ENCODE measurements at regions not wholly inside any gene's neighbourhood (a gene's known extent, or its start where the extent isn't known, plus 50 kb on each side); places are given as distances from the start of the nearest gene placed in this dataset.

DNA sequence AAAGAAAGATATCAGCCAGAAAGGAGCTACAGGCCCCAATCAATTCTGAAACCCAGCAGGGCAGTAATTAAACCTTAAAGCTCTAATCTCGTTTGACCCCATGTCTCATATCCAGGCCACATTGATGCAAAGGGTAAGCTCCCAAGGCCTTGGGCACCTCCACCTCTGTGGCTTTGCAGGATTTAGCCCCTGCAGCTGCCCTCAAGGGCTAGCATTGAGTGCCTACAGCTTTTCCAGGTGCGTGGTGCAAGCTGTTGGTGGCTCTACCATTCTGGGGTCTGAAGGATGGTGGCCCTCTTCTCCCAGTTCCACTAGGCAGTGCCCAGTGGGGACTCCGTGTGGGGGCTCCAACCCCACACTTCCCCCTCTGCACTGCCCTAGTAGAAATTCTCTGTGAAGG, 429.9 kb downstream of the NPHP4 start:
- Histone ChIP-seq H3K4me1 (ENCODE audit: control insufficient read depth, insufficient read depth, low read length, poor library complexity, severe bottlenecking) (no peaks in the 10 kb centered on the region), H3K27ac (ENCODE audit: low read depth, low read length, severe bottlenecking) (no peak overlapping the region), H3K9me3 (ENCODE audit: control insufficient read depth, low read length) (no peaks in the 10 kb centered on the region), H3K36me3 (ENCODE audit: control insufficient read depth, insufficient read depth, low read length) (no peaks in the 10 kb centered on the region), H3K4me3 (ENCODE audit: extremely low read depth, insufficient read depth, low read length, poor library complexity, severe bottlenecking) (no peak overlapping the region)
- WGBS, 2 experiments (ENCODE audit: insufficient coverage in 2 of 2), result 80 to 81% methylated on average over 2 to 3 of the region's 3 CpGs

DNA sequence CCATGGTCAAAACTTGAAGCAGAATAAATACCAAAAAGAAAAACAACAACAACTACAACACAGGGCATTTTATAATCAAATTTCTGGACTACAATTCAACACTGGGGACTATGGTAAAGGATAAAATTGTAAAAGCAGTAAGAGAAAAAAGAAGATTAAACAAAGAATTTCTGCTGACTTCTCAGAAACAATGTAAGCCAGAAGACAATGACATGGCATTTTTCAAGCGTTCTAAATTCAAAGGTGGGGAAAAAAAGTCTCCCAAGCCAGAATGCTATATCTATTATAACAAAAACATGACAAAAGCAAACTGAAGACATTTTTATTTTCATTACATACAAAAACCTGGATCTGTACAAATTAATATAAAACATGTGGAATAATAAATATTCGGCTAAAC, 433.1 kb downstream of the NPHP4 start:
- H3K4me1 ChIP-seq (ENCODE audit: control insufficient read depth, insufficient read depth, low read length, poor library complexity, severe bottlenecking), result no peaks in the 10 kb centered on the region
- no peak overlapping the region for H3K4me3 ChIP-seq (ENCODE audit: extremely low read depth, insufficient read depth, low read length, poor library complexity, severe bottlenecking)
- H3K9me3 ChIP-seq (ENCODE audit: control insufficient read depth, low read length), result no peaks in the 10 kb centered on the region
- no peak overlapping the region for H3K27ac ChIP-seq (ENCODE audit: low read depth, low read length, severe bottlenecking)
- H3K36me3 ChIP-seq (ENCODE audit: control insufficient read depth, insufficient read depth, low read length), result no peaks in the 10 kb centered on the region
- WGBS, 2 experiments (ENCODE audit: insufficient coverage in 2 of 2), result no CpG with 5 or more reads among the region's 2 CpGs

DNA sequence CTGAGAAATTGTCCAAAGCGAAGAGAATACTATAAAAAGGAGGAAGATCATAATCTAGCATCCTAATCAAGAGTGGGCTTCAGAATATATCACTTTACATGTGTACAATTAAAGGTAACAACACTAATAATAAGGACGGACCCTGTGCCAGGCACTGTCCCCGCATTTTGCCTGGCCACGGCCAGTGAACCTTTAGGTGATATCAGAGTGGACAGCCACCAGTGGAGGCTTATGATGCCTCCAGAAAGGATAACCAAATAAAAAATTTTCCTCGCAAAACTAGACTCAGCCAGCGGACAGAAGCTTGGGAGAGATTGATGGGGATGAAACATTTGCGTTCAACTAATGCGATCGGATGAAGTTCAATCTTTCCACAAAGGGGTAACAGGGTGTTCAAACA, 436.4 kb downstream of the NPHP4 start:
- no peak overlapping the region for H3K27ac ChIP-seq (ENCODE audit: low read depth, low read length, severe bottlenecking)
- no peaks in the 10 kb centered on the region for H3K9me3 ChIP-seq (ENCODE audit: control insufficient read depth, low read length)
- no peak overlapping the region for H3K4me3 ChIP-seq (ENCODE audit: extremely low read depth, insufficient read depth, low read length, poor library complexity, severe bottlenecking)
- 84 to 92% methylated on average over 7 to 8 of the region's 9 CpGs for WGBS, 2 experiments (ENCODE audit: insufficient coverage in 2 of 2)
- no peaks in the 10 kb centered on the region for H3K36me3 ChIP-seq (ENCODE audit: control insufficient read depth, insufficient read depth, low read length)
- no peaks in the 10 kb centered on the region for H3K4me1 ChIP-seq (ENCODE audit: control insufficient read depth, insufficient read depth, low read length, poor library complexity, severe bottlenecking)

DNA sequence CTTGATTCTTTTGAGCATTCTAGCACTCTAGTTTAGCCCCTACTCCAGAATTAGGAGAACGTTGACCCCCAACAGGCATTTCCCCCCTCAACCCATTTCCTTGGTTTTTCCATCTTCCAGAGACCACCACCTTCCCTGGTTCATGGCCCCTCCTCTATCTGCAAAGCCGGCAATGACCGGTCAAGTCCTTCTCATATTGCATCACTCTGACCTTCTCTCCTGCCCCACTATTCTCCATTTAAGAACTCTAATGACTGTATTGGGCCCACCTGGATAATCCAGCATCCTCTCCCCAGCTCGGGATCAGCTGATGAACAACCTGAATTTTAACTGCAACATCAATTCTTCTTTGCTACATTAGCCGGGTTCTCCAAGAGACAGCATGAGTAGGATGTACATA, 437.4 kb downstream of the NPHP4 start:
- no peaks in the 10 kb centered on the region for H3K4me1 ChIP-seq (ENCODE audit: control insufficient read depth, insufficient read depth, low read length, poor library complexity, severe bottlenecking)
- no peak overlapping the region for H3K27ac ChIP-seq (ENCODE audit: low read depth, low read length, severe bottlenecking)
- no peak overlapping the region for H3K4me3 ChIP-seq (ENCODE audit: extremely low read depth, insufficient read depth, low read length, poor library complexity, severe bottlenecking)
- H3K9me3 ChIP-seq (ENCODE audit: control insufficient read depth, low read length), result no peaks in the 10 kb centered on the region
- WGBS, 2 experiments (ENCODE audit: insufficient coverage in 2 of 2), result 78% methylated on average over 5 of the region's 5 CpGs; no CpG with 5 or more reads in 1 of the 2 experiments
- H3K36me3 ChIP-seq (ENCODE audit: control insufficient read depth, insufficient read depth, low read length), result no peaks in the 10 kb centered on the region

DNA sequence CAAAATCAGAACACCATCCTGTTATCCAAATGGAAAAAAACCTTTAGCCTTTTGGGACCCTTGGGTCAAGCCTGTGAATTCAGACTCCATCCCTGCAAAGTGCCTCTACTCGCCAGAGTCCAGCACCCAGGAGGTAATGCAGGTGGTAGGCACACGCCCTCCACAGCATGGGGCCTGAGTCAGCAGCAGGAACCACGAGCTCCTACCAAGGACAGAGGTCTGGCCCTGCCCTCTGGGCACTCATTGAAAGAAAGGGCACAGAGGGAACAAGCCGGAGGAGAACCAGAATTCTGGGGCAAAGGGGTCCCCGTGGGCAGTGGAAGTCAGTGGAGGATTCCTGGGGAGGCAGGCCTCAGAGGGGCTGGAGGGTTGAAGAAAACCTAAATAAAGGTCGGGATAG, 438.1 kb downstream of the NPHP4 start:
- Histone ChIP-seq H3K9me3 (ENCODE audit: control insufficient read depth, low read length) (no peaks in the 10 kb centered on the region), H3K36me3 (ENCODE audit: control insufficient read depth, insufficient read depth, low read length) (no peaks in the 10 kb centered on the region), H3K27ac (ENCODE audit: low read depth, low read length, severe bottlenecking) (no peak overlapping the region), H3K4me1 (ENCODE audit: control insufficient read depth, insufficient read depth, low read length, poor library complexity, severe bottlenecking) (no peaks in the 10 kb centered on the region), H3K4me3 (ENCODE audit: extremely low read depth, insufficient read depth, low read length, poor library complexity, severe bottlenecking) (no peak overlapping the region)
- 61 to 76% methylated on average over 4 to 5 of the region's 6 CpGs for WGBS, 2 experiments (ENCODE audit: insufficient coverage in 2 of 2)

DNA sequence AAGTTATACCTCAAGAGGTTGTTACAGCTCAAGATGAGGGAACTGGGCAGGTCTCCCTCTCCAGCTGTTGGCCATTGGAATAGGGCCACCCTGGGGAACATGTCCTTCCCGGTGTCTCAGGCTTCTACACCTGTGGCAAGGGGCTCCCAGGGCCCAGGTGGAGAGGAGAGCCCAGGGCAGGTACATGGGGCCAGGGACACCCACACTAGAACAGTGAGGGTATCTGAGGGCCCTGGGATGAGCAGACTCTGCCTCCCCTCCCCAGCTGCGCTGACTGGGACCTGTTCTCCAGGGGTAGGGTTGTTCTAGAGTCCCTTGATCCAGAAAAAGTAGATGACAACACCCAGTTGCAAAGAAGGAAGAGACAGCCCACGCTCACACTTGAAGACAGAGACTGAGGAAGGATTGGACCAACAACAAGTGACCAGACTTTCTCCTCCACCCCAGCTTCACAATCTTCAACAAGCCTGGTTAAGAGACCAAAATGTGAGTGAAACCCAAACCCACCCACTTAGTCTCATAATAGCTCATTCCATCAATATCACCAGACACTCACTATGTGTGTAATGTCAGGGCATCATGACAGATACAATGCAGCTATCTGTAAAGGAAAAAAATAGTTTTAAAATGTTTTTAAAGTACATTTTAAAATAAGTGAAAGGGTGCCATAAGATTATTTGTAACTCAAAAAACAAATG, 439.3 kb downstream of the NPHP4 start:
- Histone ChIP-seq H3K27ac (ENCODE audit: low read depth, low read length, severe bottlenecking) (no peak overlapping the region), H3K36me3 (ENCODE audit: control insufficient read depth, insufficient read depth, low read length) (no peaks in the 10 kb centered on the region), H3K4me1 (ENCODE audit: control insufficient read depth, insufficient read depth, low read length, poor library complexity, severe bottlenecking) (no peaks in the 10 kb centered on the region), H3K9me3 (ENCODE audit: control insufficient read depth, low read length) (no peaks in the 10 kb centered on the region), H3K4me3 (ENCODE audit: extremely low read depth, insufficient read depth, low read length, poor library complexity, severe bottlenecking) (no peak overlapping the region)
- 20 to 73% methylated on average over 1 of the region's 3 CpGs for WGBS, 2 experiments (ENCODE audit: insufficient coverage in 2 of 2)

DNA sequence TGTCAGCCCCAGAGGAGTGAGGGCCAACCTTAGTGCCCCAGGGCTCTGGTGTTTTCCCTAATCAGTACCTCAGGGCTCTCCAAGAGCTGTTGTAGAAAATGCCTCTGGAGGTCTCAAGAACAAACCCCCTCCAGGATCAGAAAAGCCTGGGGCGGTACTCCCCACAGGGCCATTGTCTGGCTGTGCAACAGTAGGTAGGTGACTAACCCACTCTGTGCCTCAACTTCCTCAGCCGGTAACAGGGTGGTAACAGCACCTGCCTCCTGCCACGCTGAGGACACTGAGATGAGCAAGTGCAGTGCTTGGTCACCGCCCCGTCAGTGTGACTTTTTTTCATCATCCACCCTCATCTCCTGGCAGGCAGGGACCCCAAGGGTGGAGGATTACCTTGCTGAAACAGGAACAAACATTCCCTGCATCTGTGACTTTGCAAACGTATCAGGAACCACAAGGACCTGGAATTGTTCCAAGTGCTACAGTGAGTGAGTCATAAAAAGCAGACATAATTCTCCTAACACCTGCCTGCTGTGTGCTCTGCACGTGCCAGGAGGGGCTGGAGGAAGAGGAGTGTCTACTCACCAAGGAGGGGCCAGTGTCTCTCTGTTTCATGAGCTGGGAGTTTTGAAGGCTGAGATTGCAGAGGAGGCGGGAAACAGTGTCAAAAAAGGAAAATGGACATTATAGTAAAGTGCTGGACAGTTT, 440.8 kb downstream of the NPHP4 start:
- H3K9me3 ChIP-seq (ENCODE audit: control insufficient read depth, low read length), result no peaks in the 10 kb centered on the region
- H3K4me1 ChIP-seq (ENCODE audit: control insufficient read depth, insufficient read depth, low read length, poor library complexity, severe bottlenecking), result no peaks in the 10 kb centered on the region
- WGBS, 2 experiments (ENCODE audit: insufficient coverage in 2 of 2), result 76 to 92% methylated on average over 5 to 7 of the region's 8 CpGs
- H3K27ac ChIP-seq (ENCODE audit: low read depth, low read length, severe bottlenecking), result no peak overlapping the region
- no peak overlapping the region for H3K4me3 ChIP-seq (ENCODE audit: extremely low read depth, insufficient read depth, low read length, poor library complexity, severe bottlenecking)
- H3K36me3 ChIP-seq (ENCODE audit: control insufficient read depth, insufficient read depth, low read length), result no peaks in the 10 kb centered on the region

DNA sequence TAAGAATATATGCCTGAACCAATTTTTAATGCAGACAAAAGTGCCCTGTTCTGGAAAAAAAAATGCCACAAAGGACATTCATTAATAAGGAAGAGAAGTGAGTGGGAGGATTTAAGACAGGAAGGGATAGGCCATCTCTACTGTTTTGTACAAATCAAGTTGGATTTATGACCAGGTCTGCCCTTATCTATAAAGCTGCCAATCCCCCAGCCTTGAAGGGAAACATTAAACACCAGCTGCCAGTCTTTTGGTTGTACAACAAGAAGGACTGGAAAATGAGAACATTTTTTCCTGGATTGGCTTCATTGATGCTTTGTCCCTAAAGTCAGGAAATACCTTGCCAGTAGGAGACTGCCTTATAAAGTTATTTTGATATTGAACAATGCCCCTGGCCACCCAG, 444.0 kb downstream of the NPHP4 start:
- H3K27ac ChIP-seq (ENCODE audit: low read depth, low read length, severe bottlenecking), result no peak overlapping the region
- no peaks in the 10 kb centered on the region for H3K4me1 ChIP-seq (ENCODE audit: control insufficient read depth, insufficient read depth, low read length, poor library complexity, severe bottlenecking)
- no peaks in the 10 kb centered on the region for H3K36me3 ChIP-seq (ENCODE audit: control insufficient read depth, insufficient read depth, low read length)
- H3K9me3 ChIP-seq (ENCODE audit: control insufficient read depth, low read length), result no peaks in the 10 kb centered on the region
- H3K4me3 ChIP-seq (ENCODE audit: extremely low read depth, insufficient read depth, low read length, poor library complexity, severe bottlenecking), result no peak overlapping the region

DNA sequence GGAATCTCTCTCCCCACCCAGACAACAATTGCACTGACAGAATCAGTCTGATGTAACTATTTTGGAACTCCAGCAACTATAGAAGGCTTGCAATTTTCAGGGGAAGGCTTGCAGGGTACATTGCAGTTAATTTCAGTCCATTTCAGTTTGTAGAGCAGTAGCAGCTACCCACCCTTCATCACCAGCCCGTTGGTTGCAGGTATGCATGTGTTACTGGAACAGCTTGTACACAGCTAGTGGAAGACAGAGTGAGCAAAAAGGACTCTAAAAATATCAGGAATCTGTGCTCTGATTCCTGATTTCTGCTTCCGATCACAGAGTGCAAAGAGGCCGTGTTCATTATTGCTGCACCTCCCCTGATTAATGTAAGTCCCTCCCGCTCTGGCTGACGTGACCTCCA, 449.0 kb downstream of the NPHP4 start:
- 75 to 89% methylated on average over 3 to 4 of the region's 5 CpGs for whole genome bisulfite sequencing, 2 experiments (ENCODE audit: insufficient coverage in 2 of 2)
- no peaks in the 10 kb centered on the region for H3K36me3 ChIP-seq (ENCODE audit: control insufficient read depth, insufficient read depth, low read length)
- H3K9me3 ChIP-seq (ENCODE audit: control insufficient read depth, low read length), result no peaks in the 10 kb centered on the region
- no peaks in the 10 kb centered on the region for H3K4me1 ChIP-seq (ENCODE audit: control insufficient read depth, insufficient read depth, low read length, poor library complexity, severe bottlenecking)
- H3K4me3 ChIP-seq (ENCODE audit: extremely low read depth, insufficient read depth, low read length, poor library complexity, severe bottlenecking), result no peak overlapping the region
- H3K27ac ChIP-seq (ENCODE audit: low read depth, low read length, severe bottlenecking), result no peak overlapping the region

DNA sequence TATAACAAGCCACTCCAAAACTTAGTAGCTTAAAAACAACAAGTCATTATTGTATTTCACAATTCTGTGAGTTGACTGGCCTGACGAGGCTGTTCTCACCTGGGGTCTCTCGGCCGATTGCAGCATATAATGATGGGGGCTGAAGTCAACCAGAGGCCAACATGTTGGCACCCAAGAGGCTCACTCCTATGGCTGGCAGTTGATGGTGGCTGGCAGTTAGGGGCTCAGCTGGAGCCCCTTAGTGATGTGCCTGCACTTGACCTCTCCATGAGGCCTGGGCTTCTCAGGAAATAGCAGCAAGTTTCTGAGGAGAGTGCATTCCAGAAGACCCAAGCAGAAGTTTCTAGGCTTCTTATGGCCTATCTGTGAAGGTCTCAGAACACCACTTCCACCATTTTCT, 459.4 kb downstream of the NPHP4 start:
- Histone ChIP-seq H3K9me3 (ENCODE audit: control insufficient read depth, low read length) (no peaks in the 10 kb centered on the region), H3K4me3 (ENCODE audit: extremely low read depth, insufficient read depth, low read length, poor library complexity, severe bottlenecking) (no peak overlapping the region), H3K36me3 (ENCODE audit: control insufficient read depth, insufficient read depth, low read length) (no peaks in the 10 kb centered on the region), H3K4me1 (ENCODE audit: control insufficient read depth, insufficient read depth, low read length, poor library complexity, severe bottlenecking) (no peaks in the 10 kb centered on the region), H3K27ac (ENCODE audit: low read depth, low read length, severe bottlenecking) (no peak overlapping the region)
- 88% methylated on average over 3 of the region's 3 CpGs; no CpG with 5 or more reads in 1 of the 2 experiments for WGBS, 2 experiments (ENCODE audit: insufficient coverage in 2 of 2)

DNA sequence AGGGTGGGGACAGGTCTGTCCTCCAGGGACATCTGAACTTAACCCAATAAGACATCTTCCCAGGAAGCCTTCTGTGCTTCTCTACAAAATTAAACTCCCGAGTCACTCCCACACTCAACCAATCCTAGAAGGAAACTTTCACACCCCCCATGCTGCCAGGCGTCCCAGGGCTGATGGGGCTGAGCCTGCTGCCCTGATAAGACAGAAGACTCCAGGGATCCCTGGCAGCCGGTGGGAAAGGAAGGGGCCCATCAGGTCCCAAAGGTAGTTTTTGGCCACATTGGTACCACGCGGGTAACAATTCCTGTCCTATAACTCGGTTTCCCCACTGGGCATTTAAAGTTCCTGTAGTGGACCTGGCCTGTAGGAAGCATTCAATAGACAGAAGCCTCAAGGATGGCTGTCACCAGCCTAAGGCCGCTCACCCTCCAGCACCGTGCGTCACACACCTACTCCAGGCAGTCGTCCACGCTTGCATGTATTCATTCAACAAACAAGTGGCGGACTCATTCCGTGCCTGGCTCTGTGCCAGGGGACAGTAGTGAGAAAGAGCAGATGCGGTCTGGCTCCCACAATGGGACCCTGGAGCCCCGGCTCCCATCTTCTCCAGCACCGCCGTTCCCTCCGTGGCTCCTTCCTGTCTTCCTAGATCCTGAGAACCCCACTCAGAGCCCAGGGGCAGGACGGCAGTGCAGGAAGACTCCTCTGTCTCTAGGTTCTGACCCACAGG, 465.2 kb downstream of the NPHP4 start:
- H3K4me1 ChIP-seq (ENCODE audit: control insufficient read depth, insufficient read depth, low read length, poor library complexity, severe bottlenecking), result no peaks in the 10 kb centered on the region
- 80 to 92% methylated on average over 15 to 17 of the region's 19 CpGs for WGBS, 2 experiments (ENCODE audit: insufficient coverage in 2 of 2)
- no peak overlapping the region for H3K4me3 ChIP-seq (ENCODE audit: extremely low read depth, insufficient read depth, low read length, poor library complexity, severe bottlenecking)
- no peaks in the 10 kb centered on the region for H3K36me3 ChIP-seq (ENCODE audit: control insufficient read depth, insufficient read depth, low read length)
- H3K9me3 ChIP-seq (ENCODE audit: control insufficient read depth, low read length), result no peaks in the 10 kb centered on the region
- H3K27ac ChIP-seq (ENCODE audit: low read depth, low read length, severe bottlenecking), result no peak overlapping the region

Data from mesodermal cell (in vitro differentiated cells).